GM21786 (cell line): ENCODE measurements at regions not wholly inside any gene's neighbourhood (a gene's known extent, or its start where the extent isn't known, plus 50 kb on each side); places are given as distances from the start of the nearest gene placed in this dataset.

Experiments used
- ATAC-seq: cut with Tn5 transposase; IDR thresholded peaks from one replicate; pipeline ENCODE4 v1.9.1; 2021; ENCODE audit not compliant: unreplicated experiment

DNA sequence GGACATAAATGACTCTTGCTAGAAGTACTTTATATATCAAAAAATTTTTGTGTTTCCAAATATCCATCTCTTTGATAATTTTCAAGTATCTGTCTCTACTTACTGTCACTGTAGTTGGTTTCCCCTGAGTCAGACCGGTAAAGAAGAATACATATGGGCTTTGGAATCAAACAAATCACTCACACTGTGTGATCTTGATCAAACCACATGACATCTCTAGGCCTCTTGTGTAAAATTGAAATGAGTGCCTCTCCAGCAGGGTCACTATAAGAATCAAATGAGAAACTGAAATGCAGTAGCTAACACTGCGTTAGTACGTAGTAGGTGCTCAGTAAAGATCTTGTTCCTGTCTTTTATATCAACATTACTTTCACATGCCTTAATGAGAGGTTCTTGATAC, 314.6 kb upstream of the STT3B start:
- ATAC-seq = no peak

DNA sequence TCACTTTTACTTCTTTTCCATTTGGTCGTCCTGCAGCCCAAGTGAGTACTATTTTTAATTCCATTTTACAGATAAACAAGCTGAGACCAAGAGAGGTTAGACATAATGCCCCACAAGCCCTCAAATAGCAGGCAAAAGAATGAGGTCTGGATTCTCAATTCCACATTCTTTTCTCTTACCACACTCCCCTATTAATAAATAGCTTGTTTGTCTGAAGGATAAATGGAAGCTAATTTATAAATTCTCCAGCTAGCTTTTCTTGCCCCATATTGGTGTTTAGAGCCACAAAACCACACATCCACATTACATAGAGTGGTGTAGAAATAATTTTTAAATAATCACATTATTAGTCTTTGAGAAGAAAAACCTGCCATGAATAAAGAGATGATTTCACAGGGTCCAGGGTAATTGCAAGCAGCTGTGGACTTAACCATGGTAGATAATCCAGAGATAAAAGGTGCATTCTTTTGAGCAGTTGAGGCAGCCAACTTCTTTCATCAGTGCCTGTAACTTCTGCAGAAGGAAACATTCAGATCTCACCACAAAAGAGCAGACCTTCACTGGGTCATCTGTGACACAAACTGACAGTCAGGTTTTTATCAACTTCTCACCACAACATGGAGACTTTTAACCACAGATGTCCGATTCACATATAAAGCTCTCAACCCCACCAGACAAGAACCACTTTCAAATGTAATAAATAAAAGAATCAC, 313.4 kb upstream of the STT3B start:
- peak; percentile 66 for ATAC-seq

DNA sequence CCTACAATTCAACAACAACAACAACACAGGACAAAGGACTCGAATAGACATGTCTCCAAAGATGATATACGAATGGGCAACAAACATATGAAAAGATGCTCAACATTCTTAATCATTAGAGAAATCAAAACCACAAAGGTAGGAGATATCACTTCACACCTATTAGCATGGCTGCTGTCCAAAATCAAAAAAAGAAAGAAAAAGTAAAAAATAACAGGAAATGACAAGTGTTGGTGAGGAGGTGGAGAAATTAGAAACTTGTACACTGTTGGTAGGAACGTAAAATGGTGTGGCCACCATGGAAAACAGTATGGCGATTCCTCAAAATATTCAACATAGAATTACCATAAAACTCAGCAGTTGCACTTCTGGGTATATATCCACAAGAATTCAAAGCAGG, 312.3 kb upstream of the STT3B start:
- ATAC-seq = no peak

DNA sequence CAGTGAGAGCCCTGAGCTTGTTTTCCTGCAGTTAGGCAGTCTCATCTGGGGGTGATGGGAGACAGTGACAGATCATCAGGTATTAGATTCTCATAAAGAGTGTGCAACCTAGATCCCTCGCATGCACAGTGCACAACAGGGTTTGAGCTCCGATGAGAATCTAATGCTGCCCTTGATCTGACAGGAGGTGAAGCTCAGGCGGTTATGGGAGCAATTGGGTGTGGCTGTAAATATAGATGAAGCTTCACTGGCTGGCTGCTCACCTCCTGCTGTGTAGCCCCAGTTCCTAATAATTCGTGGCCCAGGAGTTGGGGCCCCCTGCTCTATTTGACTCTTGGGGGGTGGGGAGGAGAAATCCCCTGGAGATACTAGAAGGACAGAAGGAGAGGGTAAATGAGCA, 309.4 kb upstream of the STT3B start:
- ATAC-seq = no peak

DNA sequence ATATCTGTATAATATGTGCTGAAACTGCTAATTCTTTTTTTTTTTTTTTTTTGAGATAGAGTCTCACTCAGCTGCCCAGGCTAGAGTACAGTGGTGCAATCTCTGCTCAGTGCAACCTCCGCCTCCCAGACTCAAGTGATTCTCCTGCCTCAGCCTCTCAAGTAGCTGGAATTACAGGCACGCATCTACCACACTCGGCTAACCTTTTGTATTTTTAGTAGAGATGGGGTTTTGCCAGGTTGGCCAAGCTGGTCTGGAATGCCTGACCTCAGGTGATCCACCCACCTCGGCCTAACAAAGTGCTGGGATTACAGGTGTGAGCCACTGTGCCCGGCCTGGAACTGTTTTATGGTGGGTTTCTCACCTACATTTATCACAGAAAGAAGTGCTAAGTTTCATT, 307.8 kb upstream of the STT3B start:
- ATAC-seq = no peak

DNA sequence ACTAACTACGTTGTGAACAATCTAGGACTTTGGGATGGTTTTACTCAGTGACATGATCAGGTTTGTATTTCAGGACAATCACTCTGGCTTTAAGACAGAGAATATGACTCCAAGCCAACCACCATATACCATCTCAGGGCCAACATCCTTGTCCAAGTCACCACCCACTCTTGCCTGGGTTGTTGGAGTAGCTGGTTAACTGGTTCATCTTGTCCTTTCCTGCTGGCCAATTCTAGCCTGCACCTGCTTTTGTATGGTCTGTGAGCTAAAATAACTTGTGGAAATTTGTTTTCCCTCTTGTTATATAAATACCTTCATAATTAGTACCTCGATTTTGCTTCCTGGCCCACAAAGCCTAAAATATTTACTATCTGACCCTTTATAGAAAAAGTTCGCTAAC, 306.8 kb upstream of the STT3B start:
- no peak for ATAC-seq

DNA sequence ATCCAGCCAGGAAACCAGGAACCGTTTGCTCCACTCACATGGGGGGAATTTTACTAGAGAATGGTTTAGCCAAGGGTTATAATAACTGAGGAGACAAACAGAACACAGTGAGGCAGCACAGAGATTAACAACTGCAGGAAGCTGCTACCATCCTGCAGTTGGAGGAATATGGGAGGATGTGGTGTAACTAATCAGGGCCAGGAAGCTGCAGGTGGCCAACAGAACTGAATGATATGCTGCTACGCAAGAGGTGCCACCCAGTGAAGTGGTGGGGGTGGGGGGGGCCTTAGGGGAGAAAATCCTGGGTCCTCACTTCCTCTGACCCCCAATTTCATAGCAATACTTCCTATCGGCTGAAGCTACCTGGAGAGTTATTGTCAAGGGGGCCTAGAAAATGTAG, 306.4 kb upstream of the STT3B start:
- ATAC-seq = peak; percentile 32

DNA sequence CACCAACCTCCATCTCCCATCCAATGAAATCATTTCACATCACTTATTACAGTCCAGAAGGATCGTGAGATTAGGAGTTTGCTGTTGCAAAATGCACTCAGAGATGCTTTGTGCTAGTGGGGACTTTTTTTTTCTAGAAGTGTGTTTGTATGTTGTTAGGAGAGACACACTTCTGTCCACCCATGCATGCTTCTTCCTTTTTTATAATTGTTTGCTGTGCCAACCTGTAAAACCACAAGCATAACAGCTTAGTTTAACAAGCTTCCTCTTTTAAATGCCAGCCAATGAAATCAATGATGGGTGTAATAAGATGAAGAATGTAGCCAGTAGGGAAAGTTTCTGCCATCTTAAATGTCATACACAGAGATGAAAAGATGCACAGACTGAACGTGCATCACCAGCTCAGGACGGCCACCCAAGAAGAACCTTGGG, 305.6 kb upstream of the STT3B start:
- ATAC-seq = peak; percentile 54

DNA sequence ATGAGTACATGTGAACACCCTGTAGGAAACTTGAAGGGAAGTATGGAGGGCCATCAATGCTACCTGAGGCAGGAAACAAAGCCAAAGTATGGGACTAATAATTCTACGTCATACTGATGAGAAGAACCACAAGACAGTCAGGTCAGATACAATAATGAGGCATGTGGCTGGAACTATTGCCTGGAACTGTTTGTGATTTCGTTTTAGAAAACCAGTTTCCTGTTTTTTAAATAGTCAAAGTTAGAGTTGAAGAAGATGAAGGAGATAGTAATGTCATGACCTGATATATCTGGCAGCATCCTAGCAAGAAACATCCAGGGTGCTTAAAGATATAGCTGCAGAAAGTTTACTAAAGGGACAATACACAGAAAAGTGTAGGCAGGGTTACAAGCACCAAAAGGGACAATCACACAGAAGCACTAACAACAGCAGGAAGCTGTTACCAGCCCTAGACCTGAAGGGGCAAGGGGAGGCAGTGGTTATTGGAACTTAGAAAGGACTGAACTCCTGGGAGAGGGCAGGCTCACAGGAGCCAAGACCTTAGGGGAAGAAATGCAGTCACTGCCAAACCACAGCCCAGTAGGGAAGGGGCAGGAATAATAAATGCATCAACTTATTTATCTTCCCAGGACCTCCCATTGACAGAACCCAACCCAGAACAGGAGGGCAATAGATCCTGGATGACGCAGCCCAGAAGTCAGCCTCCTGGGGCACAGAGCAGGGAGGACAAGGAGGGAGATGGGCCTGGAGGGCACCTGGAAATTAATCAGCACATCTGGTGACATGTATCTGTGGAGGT, 302.1 kb upstream of the STT3B start:
- ATAC-seq = peak; percentile 27

DNA sequence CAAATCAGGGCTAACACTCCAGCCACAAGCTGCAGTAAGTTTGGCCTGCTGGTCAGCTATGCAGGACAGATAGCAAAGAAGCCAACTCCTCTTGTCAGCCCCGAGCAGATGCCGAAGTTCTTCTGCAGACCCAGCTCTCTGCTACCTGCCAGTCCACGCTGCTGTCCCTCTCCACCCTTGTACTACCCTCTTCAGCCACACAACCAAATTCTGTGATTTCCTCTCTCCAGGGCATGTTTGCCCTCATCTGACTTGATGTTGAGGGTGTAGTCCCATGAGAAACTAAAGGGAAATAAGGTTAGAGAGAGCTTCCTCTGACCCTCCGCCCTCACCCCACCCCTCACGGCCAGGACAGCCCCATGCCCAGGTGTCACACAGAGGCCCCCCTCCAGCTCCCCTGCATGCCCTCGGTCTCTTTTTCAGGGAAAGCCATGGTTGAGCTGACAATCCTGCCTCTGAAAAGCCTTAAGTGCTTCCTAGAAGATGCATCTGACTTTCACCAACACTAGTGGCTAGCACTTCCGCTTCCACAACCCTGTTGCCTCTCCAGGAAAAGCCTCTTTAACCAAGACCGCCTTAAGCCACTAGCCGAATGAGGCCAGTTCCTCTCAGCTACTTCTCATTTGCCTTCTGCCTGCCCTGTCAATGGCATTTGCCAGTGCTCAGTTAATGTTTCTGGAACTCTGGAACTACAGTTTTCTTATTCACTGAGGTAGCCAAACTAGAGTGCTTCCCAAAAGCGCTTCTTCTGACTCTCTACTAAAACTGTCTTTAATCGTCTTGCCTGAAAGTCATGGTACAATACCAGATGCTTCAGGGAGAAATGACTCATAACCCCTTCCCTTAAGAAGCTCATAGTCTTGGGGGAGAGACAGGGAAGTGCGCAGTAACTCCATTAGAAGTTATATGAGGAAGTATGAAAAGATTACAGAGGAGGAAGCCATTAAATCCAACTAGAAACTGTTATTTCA, 300.4 kb upstream of the STT3B start:
- ATAC-seq = peak; percentile 35

DNA sequence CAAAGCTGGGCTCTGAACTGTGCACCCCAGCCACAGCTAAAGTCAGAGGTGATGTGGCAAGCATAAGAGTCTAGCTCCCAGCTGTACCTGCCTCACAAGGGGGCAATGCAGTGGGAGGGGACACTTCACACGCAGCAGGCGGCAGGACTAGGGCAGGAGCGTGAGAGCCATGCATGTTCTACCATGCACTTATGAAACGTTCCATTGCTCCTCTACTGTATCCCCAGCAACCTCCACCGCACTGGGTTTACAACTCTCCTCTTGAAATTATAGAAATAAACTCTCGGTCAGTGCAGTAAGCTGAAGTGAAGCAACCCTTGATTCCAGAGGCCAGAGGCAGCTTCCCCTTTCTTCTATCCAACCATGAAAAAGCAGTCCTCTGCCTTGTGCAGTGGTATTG, 298.6 kb upstream of the STT3B start:
- ATAC-seq = no peak

DNA sequence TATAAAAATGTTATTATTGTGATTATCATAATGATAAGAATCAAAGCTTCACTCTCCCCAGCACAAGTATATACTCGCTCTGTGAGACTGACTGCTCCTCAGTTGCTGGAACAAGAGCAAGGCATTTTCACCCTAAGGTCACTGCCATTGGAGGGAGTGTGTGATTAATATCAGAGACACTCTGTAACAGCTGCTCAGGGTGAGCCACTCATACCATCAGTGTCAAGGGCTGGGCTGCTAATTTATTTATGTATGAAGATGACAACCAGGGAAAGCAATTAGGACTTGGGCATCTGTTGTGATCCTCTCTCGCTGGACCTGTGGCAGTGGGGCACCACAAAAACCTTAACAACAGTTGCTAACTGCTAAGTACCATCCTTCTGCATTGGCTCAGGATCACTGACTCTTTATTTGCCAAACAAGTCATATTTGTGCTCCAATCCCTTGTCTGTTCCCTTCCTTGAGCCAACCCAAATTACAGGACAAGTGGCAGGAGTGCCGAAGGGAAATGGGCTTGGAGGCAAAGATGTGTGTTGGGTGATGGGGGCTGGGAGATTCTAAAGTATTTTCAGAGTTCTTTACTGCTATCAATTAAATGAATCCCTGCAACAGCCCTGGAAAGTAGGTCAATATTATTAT, 297.5 kb upstream of the STT3B start:
- ATAC-seq = no peak

DNA sequence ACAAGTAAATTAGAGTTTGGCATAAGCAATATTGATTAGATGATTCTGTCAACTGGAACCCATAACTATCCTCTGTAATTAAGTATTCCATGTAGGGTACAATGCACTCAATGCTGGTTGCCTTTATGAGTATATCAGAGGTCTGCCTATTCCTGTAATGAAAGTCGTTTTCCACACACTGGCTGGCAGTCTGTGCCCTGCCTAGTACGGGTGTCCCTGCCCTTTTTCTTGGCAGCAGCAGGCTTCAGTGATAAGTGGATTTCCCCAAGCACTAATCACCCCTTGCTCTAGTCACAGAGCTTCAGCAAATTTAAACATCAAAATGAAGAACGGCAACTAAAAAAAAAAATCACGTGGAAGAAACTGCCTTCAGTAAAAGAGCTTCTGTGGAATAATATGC, 294.8 kb upstream of the STT3B start:
- no peak for ATAC-seq

DNA sequence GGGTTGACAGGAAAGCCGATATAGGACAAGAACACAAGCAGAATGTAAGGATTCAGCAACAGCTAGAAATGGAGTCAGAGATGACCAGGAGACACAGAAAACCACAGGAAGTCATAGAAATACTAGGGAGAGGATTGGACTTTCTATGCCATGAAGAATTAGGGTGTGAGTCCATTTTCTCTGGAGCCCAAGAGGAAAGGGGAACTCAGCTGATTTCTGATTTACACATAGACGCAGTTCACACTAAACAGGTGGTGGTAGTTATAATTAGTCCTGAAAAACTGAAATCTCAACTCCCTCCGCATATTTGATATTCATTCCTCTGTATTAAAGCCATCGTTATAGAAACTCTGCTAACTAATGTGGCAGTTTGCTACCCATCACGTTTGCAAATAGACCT, 292.7 kb upstream of the STT3B start:
- no peak for ATAC-seq

DNA sequence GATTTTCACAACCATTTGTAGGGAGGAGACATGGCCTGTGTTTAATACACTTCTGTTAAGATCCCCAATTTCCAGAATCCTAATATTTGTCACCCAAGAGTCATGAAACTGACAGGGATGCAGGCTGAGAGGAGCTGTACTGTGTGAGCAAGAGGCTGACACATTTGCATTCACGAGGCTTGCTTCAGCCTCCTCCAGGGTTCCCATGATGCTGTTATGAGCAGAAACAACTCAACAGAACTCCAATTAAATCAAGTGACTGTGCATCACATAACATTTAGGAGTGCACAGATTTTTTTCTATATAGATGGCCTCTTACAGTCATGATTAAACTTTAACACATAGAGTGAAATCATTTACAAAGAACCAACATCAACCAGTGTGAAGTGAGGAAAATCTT, 292.3 kb upstream of the STT3B start:
- peak; percentile 28 for ATAC-seq

DNA sequence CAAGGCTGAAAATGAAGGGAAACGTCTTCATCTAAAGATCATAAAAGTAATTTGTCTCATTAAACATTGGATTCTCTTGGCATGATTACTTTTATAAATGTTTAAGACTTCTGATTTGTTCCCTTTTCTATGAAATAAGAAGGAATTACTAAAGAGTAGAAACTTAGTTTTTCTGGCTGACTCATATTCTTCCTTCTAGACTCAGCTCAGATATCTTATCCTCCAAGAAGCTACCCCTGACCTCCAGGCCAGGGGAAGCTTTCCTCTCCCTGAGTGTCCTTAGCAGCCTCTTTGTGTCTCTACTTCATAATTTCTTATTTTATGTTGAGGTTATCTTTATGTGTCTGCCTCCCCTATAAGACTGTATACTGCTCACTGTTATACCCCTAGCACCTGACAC, 291.9 kb upstream of the STT3B start:
- no peak for ATAC-seq

DNA sequence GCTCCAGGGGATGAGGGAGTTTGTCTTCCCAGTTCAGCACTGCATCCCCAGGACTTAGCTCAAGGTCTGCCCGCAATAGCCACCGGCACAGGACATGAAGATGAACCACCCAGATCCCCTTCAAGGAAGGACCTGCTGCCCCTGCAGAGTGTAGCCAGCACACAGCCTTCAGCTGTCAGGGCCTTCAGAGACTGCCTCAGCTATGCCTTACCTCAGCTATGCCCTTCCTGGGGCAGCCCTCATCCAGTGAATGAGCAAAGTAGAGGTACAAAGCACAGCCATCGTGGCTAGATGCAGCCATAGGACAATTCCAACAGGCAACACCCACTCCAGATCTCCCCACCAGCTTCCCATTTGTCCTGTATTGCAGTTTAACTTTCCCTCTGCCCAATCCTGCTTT, 291.2 kb upstream of the STT3B start:
- ATAC-seq = no peak

DNA sequence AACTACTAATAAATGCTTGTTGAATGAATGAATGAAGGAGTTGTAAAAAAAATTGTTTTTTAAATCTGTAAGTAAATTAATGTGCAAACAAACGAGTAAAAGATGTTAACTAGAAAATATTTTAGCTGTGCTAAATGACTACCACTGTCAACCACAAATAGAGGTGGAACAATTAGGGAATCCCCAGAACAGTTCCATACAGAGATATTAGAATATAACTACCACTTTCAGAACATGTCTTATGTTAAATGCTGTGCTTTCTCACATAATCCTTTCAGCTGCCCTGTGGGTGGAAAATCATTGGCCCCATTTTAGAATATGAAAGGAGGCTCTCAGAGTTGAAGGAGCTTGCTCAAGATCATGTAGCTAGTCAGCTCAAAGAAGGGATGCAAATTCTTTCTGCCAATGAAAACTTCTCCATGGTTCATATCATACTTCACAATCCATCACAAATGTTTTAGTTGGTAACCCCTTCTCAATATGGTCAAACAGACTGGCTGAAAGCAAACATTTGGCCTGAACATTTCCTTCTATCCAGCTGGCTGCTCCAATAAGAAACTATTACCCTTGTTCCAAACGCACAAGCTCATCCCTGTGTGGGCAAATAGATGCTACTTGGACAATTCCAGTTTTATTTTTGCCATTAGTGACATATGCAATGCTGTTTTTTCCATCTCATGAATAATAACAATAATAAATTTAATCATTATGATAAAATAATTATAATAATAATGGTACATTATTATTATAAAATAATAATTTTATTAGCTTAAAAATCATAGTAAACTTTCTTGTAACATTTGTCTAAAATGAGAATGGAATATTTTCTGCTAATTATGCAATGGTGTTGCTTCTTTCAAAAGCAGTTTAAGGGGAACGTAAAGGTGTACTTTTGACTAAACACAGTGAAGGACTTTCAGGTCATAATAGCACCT, 290.4 kb upstream of the STT3B start:
- ATAC-seq = peak; percentile 78

DNA sequence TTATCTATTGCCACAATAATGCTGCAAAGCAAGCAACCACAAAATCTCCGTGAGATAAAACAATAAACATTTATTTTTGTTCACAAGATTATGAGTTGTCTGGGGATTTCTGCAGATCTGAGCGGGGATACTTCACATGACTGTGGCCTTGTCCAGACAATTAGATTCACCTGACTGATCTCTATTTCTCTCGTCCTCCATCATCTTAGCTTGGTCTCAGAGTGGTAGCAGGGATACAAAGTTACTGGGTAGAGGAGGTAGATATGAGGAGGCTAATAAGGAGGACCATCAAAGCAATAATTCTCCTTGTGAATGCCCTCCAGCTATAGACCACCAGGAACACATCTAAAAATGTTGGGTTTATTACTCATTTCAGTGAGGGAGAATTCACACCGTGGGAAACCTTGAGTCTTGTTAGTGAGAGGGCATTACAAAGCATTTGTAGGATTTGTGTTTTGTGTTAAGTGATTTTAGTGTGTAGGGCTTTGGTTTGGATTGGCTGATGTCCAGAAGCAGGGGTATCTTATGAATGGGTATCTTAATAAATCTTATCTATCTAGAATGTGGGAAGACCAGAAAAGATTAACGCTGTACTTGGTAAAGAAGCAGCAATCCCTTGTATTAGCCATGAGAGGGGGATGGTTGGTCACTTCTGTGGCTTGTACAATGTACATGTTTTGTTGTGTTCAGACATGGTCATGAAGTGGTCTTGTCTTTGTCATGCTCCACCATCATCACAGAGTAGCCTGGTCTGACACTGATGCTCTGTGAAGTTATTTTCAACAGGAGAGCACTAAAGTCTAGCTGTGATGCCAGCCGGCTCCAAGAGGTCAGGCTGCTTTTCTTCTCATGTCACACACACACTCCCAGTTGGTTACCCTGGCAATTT, 287.6 kb upstream of the STT3B start:
- ATAC-seq = no peak
